Bronchial epithelial cell (primary cell): ENCODE measurements at regions not wholly inside any gene's neighbourhood (a gene's known extent, or its start where the extent isn't known, plus 50 kb on each side); places are given as distances from the start of the nearest gene placed in this dataset.

Source experiments
- DNase-seq: peaks from one replicate; pipeline ENCODE4 v3.0.0-alpha.2; 2010; ENCODE audit warnings: low read depth
- FAIRE-seq: peaks from 2 replicates; lab custom pipeline; 2011; peaks lifted over from hg19 to GRCh38; lab: Jason Lieb, UNC
- H3K27me3 ChIP-seq: 2 replicates; pipeline ENCODE4 v1.5.1; 2011; ENCODE audit warnings: low read length; ENCODE audit not compliant: control insufficient read depth, insufficient read depth
- H3K36me3 ChIP-seq: 2 replicates; pipeline ENCODE4 v1.5.1; 2011; ENCODE audit warnings: low read length; ENCODE audit not compliant: control insufficient read depth, insufficient read depth
- H3K4me3 ChIP-seq: 2 replicates; pipeline ENCODE4 v1.5.1; 2011; ENCODE audit warnings: mild to moderate bottlenecking, low read depth, low read length, control low read depth
- TF ChIP-seq, protein P1 (sequence below): IDR thresholded peaks from 2 replicates; pipeline ENCODE4 v1.5.1; 2011; ENCODE audit warnings: mild to moderate bottlenecking, moderate library complexity, low read length, control low read depth, inconsistent platforms; ENCODE audit not compliant: insufficient read depth, severe bottlenecking

DNA sequence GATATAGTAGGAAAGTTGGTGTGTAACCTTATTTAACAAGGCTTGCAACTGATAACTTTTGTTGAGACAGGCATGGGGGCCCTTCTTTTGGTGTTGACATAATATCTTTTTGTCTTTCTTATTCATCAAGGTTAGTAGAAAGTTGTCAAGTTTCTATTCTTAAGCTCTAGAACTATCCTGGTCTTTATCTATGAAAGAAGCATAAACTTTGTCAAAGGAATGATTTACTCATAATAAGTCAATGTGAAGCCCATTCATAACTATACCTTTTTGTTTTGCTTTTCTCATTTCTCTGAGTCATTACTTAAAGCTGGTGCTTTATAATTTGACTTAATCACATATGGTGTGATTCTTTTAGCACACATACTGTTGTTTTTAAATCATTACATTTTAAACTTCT, 312.4 kb downstream of the UTRN start:
- H3K36me3 ChIP-seq: no peaks in the 10 kb centered on the region
- FAIRE-seq (no peak), DNase-seq (no peak)
- H3K4me3 ChIP-seq: no peak overlapping the region
- no peaks in the 10 kb centered on the region for H3K27me3 ChIP-seq
- TF ChIP-seq, protein P1, sequence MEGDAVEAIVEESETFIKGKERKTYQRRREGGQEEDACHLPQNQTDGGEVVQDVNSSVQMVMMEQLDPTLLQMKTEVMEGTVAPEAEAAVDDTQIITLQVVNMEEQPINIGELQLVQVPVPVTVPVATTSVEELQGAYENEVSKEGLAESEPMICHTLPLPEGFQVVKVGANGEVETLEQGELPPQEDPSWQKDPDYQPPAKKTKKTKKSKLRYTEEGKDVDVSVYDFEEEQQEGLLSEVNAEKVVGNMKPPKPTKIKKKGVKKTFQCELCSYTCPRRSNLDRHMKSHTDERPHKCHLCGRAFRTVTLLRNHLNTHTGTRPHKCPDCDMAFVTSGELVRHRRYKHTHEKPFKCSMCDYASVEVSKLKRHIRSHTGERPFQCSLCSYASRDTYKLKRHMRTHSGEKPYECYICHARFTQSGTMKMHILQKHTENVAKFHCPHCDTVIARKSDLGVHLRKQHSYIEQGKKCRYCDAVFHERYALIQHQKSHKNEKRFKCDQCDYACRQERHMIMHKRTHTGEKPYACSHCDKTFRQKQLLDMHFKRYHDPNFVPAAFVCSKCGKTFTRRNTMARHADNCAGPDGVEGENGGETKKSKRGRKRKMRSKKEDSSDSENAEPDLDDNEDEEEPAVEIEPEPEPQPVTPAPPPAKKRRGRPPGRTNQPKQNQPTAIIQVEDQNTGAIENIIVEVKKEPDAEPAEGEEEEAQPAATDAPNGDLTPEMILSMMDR: no peak

DNA sequence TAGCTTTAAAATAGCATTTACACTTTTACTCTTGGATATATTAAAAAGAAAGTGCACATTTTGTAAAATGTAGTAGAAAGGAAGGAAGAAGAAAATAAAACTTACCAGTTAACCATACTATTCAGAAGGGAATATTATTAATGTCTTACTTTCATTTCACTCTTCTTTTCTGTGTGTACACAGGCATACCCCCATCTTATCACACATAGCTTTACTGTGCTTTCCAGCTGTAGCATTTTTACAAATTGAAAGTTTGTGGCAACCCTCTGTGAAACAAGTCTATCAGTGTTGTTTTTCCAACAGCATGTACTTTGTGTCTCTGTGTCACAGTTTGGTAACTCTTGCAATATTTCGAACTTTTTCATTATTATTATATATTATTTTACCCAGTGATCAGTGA, 314.5 kb downstream of the UTRN start:
- H3K36me3 ChIP-seq: no peaks in the 10 kb centered on the region
- no peak for FAIRE-seq
- H3K4me3 ChIP-seq: no peak overlapping the region
- TF ChIP-seq, protein P1: no peak
- no peaks in the 10 kb centered on the region for H3K27me3 ChIP-seq
- DNase-seq: no peak

DNA sequence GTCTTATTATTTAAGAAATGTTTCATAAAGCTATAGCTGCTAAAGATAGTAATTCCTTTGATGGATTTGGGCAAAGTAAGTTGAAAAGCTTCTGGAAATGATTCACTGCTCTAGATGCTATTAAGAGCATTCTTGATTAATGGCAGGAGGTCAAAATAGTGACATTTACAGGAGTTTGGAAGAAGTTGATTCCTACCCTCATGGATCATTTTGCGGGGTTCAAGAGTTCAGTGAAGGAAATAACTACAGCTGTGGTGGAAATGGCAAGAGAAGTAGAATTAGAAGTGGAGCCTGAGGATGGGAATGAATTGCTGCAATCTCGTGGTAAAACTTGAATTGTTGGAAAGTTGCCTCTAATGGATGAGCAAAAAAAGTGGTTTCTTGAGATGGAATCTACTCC, 316.1 kb downstream of the UTRN start:
- H3K27me3 ChIP-seq: no peaks in the 10 kb centered on the region
- FAIRE-seq (no peak), DNase-seq (no peak)
- H3K4me3 ChIP-seq: no peak overlapping the region
- TF ChIP-seq, protein P1: no peak
- H3K36me3 ChIP-seq: no peaks in the 10 kb centered on the region

DNA sequence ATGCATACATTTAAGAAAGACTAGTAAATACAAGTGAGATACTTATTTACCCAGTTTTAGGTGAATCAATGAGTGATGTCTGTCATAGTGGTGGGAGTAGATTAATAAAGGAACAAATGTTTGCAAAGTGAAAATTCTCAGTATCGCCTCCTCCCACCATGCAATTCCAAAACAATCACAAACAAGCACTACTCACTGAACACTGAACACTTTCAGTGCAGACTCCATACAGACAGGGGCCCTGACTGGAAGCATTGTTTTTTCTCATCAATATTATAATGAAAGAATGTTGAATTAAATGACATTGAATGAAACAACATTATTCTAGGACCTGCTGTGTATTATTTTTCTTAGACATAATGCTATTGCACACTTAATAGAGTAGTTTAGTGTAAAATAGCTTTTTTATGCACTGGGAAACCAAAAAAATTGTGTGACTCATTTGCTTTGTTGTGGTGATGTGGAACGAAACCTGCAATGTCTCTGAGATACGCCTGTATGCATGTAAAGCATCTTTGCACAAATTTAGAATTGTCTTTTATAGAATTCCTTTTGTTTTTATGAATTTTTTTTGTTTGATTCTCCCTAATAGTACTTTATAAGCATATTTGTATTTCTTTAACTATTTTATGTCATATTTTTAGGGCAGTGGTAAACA, 317.5 kb downstream of the UTRN start:
- no peaks in the 10 kb centered on the region for H3K36me3 ChIP-seq
- TF ChIP-seq, protein P1: no peak
- DNase-seq (no peak), FAIRE-seq (no peak)
- H3K4me3 ChIP-seq: no peak overlapping the region
- no peaks in the 10 kb centered on the region for H3K27me3 ChIP-seq

DNA sequence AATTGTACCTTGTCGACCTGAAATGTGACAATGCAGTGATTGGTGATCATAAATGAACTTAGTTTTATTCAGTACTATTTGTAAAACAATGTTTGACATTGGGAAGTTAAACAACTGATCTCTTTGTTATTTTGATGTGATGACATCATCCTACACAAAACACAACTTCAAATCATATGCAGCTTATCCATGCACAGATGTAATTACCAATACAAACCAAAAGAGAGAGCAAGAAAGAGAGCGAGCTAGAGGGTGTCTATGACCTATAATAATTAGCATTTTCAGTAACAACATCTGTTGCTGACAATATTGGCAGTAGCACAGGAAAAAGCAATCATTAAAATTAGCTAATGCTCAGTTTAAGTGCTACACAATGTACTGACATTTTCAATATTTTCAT, 320.9 kb downstream of the UTRN start:
- FAIRE-seq: no peak
- no peak for DNase-seq
- TF ChIP-seq, protein P1: no peak
- no peaks in the 10 kb centered on the region for H3K27me3 ChIP-seq
- H3K36me3 ChIP-seq: no peaks in the 10 kb centered on the region
- H3K4me3 ChIP-seq: no peak overlapping the region
